SU-DHL-6 (cell line): ENCODE measurements at regions not wholly inside any gene's neighbourhood (a gene's known extent, or its start where the extent isn't known, plus 50 kb on each side); places are given as distances from the start of the nearest gene placed in this dataset.

Source experiments
- H2AFZ ChIP-seq: fragments of 200-600 bp; sonication (generic); 2 replicates; pipeline ENCODE4 v1.6.1; 2014; ENCODE audit warnings: low read depth, mild to moderate bottlenecking, moderate library complexity, mixed read lengths, antibody characterized with exemption, low read length; ENCODE audit not compliant: severe bottlenecking
- H3F3A ChIP-seq: fragments of 200-600 bp; shearing (Covaris generic); 2 replicates; pipeline ENCODE4 v1.6.0; 2016; ENCODE audit warnings: antibody characterized with exemption, mild to moderate bottlenecking; ENCODE audit not compliant: insufficient read depth
- H3K27ac ChIP-seq: fragments of 200-600 bp; sonication (generic); 2 replicates; pipeline ENCODE4 v1.5.1; 2016; ENCODE audit warnings: low read depth, mild to moderate bottlenecking, low read length, moderate library complexity, mixed read lengths
- H3K27me3 ChIP-seq: fragments of 200-600 bp; sonication (generic), shearing (Covaris generic); 2 replicates; pipeline ENCODE4 v1.6.0; 2014; ENCODE audit warnings: mild to moderate bottlenecking, low read length
- H3K36me3 ChIP-seq: fragments of 200-600 bp; sonication (generic); 2 replicates; pipeline ENCODE4 v1.6.1; 2014; ENCODE audit warnings: mild to moderate bottlenecking, low read length, mixed read lengths
- H3K4me2 ChIP-seq: fragments of 300-600, 200-600 bp; shearing (Covaris generic), sonication (generic); 2 replicates; pipeline ENCODE4 v1.6.0; 2014; ENCODE audit warnings: low read length, low read depth, mild to moderate bottlenecking; ENCODE audit not compliant: poor library complexity, severe bottlenecking
- H3K4me3 ChIP-seq: fragments of 200-600 bp; sonication (generic); 2 replicates; pipeline ENCODE4 v1.5.1; 2014; ENCODE audit warnings: antibody characterized with exemption, low read length, mild to moderate bottlenecking, mixed read lengths; ENCODE audit not compliant: insufficient read depth, poor library complexity, severe bottlenecking
- H3K79me2 ChIP-seq: fragments of 200-600 bp; sonication (generic); 2 replicates; pipeline ENCODE4 v1.6.1; 2014; ENCODE audit warnings: mild to moderate bottlenecking, low read length, moderate library complexity; ENCODE audit not compliant: insufficient read depth
- H3K9ac ChIP-seq: fragments of 200-600 bp; sonication (generic); 2 replicates; pipeline ENCODE4 v1.7.0; 2014; ENCODE audit warnings: mild to moderate bottlenecking, low read length
- H3K9me2 ChIP-seq: fragments of 200-600 bp; sonication (generic); replicated peaks from 2 replicates; pipeline ENCODE4 v1.6.1; 2014; ENCODE audit warnings: low read length; ENCODE audit not compliant: insufficient read depth
- H3K9me3 ChIP-seq: fragments of 200-600 bp; sonication (generic); 2 replicates; pipeline ENCODE4 v1.6.1; 2014; ENCODE audit warnings: low read length, mixed read lengths; ENCODE audit not compliant: insufficient read depth
- H4K20me1 ChIP-seq: fragments of 200-600 bp; sonication (generic); 2 replicates; pipeline ENCODE4 v1.6.1; 2014; ENCODE audit warnings: low read depth, mild to moderate bottlenecking, antibody characterized with exemption, low read length, moderate library complexity, mixed read lengths
- CTCF ChIP-seq: fragments of 200-600 bp; sonication (generic); IDR thresholded peaks from one replicate; pipeline ENCODE4 v1.5.1; 2017; ENCODE audit warnings: antibody characterized with exemption, mild to moderate bottlenecking, low read length, moderate library complexity; ENCODE audit not compliant: insufficient read depth, poor library complexity, severe bottlenecking
- EZH2phosphoT487 ChIP-seq: fragments of 200-600 bp; sonication (generic), shearing (Covaris generic); conservative IDR thresholded peaks from 2 replicates; pipeline ENCODE4 v1.6.1; 2018; ENCODE audit warnings: mild to moderate bottlenecking, antibody characterized with exemption, low read length, moderate library complexity, mixed read lengths

DNA sequence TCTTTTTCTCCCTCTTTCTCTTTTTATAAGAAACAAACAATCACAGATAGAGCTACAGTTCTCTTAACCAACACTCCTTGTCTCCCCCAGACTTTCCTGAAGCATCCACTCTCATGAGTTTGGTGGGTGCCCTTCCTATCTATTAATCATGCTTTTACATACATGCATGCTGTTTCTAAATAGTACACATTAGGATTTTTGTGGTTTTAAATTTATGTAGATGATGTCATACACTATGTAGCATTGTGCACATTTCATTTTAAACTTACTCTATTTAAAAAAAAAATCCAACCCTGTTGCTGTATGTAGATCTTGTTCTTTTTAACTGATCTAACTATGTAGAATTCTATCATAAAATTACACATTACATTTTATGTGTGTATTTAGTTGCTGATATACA is 104.3 kb upstream of the MRPS22 start:
- Histone ChIP-seq H3K9me3 (no peaks in the 10 kb centered on the region), H3K36me3 (no peaks in the 10 kb centered on the region), H3K4me2 (no peak overlapping the region), H4K20me1 (no peaks in the 10 kb centered on the region), H3K9me2 (no peaks in the 10 kb centered on the region), H3K27me3 (no peaks in the 10 kb centered on the region; the same call in 1 of the 2 replicates), H3K4me3 (no peak overlapping the region), H3F3A (no peaks in the 10 kb centered on the region), H3K27ac (no peak overlapping the region), H2AFZ (no peak overlapping the region), H3K9ac (no peak overlapping the region), H3K79me2 (no peaks in the 10 kb centered on the region)
- no peak for TF ChIP-seq EZH2phosphoT487
- TF ChIP-seq CTCF: no peak

DNA sequence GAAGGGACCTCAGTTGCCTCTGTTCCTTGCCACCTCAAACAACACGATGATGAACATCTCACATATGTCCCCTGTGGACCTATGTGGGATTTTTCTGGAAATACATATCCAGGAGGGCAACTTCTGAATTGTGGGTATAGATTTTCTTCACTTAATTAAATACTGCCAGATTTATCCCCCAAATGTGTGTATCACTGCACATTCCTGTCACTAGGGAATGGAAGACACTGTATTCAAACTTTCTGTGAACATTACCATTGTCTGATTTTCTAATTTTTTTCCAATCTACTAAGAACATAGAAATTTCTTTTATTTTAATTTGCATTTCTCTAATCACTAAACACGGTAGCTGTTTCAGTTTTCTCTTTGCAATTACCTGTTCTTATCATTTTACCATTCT is 102.0 kb upstream of the MRPS22 start:
- TF ChIP-seq CTCF (no peak), EZH2phosphoT487 (no peak)
- H3K9me3 ChIP-seq: no peaks in the 10 kb centered on the region
- H4K20me1 ChIP-seq: no peaks in the 10 kb centered on the region
- no peaks in the 10 kb centered on the region for H3K79me2 ChIP-seq
- no peak overlapping the region for H3K4me2 ChIP-seq
- H3K9me2 ChIP-seq: no peaks in the 10 kb centered on the region
- no peak overlapping the region for H3K9ac ChIP-seq
- H3K4me3 ChIP-seq: no peak overlapping the region
- no peaks in the 10 kb centered on the region; the same call in 1 of the 2 replicates for H3K27me3 ChIP-seq
- H3K36me3 ChIP-seq: no peaks in the 10 kb centered on the region
- H3F3A ChIP-seq: no peaks in the 10 kb centered on the region
- H2AFZ ChIP-seq: no peak overlapping the region
- H3K27ac ChIP-seq: no peak overlapping the region

DNA sequence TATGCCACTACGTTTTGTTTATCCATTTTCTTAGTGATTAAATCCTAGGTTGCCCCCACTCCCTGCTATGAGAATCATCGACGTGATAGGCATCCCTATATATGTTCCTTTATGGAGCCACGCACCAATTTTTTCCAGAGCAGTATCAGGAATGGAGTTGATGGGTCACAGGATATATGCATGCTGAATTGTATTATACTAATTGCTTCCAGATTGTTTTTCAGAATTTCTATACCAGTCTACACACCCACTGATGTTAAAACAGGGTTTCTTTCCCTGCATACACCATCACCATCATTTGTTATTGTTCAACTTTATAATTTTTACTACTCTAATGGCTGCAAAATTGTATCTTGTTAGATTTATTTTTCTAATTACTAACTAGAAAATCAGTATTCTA is 100.1 kb upstream of the MRPS22 start:
- no peak overlapping the region for H3K4me2 ChIP-seq
- no peaks in the 10 kb centered on the region; the same call in 1 of the 2 replicates for H3K27me3 ChIP-seq
- H3K9ac ChIP-seq: no peak overlapping the region
- H4K20me1 ChIP-seq: no peaks in the 10 kb centered on the region
- no peaks in the 10 kb centered on the region for H3K9me2 ChIP-seq
- H3K9me3 ChIP-seq: no peaks in the 10 kb centered on the region
- no peaks in the 10 kb centered on the region for H3K36me3 ChIP-seq
- TF ChIP-seq CTCF (no peak), EZH2phosphoT487 (no peak)
- no peak overlapping the region for H3K4me3 ChIP-seq
- no peak overlapping the region for H2AFZ ChIP-seq
- no peaks in the 10 kb centered on the region for H3F3A ChIP-seq
- no peaks in the 10 kb centered on the region for H3K79me2 ChIP-seq
- H3K27ac ChIP-seq: no peak overlapping the region
